ENCODE measurements at regions not wholly inside any gene's neighbourhood (a gene's known extent, or its start where the extent isn't known, plus 50 kb on each side); places are given as distances from the start of the nearest gene placed in this dataset.

DNA sequence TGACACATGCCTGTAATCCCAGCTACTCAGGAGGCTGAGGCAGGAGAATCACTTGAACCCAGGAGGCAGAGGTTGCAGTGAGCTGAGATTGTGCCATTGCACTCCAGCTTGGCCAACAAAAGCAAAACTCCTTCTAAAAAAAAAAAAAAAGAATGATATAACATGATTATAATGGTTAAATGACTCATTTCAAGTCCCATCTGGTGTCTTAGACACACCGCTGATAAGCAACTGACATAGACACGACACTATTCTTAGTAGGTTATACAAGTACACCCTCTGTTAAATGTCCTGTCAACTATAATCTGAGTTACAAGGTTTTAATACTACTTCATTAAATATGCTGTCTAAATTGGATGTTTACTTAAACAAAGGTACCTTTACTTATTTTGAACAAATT is 405.3 kb upstream of the CLINT1 start:
- no peaks in the 10 kb centered on the region for H3K79me2 ChIP-seq (ENCODE audit: insufficient read depth, low read length)
- no peak overlapping the region for H3K9ac ChIP-seq (ENCODE audit: low read depth, low read length)
- no peaks in the 10 kb centered on the region for H4K20me1 ChIP-seq (ENCODE audit: insufficient read depth, low read length)
- H3K4me2 ChIP-seq (ENCODE audit: insufficient read depth, low read length) = no peak overlapping the region
- DNase-seq = no peak
- TF ChIP-seq, protein P1, sequence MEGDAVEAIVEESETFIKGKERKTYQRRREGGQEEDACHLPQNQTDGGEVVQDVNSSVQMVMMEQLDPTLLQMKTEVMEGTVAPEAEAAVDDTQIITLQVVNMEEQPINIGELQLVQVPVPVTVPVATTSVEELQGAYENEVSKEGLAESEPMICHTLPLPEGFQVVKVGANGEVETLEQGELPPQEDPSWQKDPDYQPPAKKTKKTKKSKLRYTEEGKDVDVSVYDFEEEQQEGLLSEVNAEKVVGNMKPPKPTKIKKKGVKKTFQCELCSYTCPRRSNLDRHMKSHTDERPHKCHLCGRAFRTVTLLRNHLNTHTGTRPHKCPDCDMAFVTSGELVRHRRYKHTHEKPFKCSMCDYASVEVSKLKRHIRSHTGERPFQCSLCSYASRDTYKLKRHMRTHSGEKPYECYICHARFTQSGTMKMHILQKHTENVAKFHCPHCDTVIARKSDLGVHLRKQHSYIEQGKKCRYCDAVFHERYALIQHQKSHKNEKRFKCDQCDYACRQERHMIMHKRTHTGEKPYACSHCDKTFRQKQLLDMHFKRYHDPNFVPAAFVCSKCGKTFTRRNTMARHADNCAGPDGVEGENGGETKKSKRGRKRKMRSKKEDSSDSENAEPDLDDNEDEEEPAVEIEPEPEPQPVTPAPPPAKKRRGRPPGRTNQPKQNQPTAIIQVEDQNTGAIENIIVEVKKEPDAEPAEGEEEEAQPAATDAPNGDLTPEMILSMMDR (IDR thresholded peaks at IDR 0.05; ENCODE audit: borderline replicate concordance, extremely low read depth, low read length, poor library complexity, severe bottlenecking) = no peak
- TF ChIP-seq EZH2 (IDR thresholded peaks at IDR 0.05; ENCODE audit: borderline replicate concordance, low read depth, low read length, severe bottlenecking) = no peak
- H3K27ac ChIP-seq (ENCODE audit: low read length) = no peak overlapping the region
- peaks cover 9% of the 10 kb centered on the region for H3K4me1 ChIP-seq (ENCODE audit: insufficient read depth, low read length)
- no peak for ATAC-seq (ENCODE audit: insufficient read depth, low read depth)
- no peaks in the 10 kb centered on the region for H3K27me3 ChIP-seq (ENCODE audit: insufficient read depth, low read length, poor library complexity)
- H2AFZ ChIP-seq (ENCODE audit: low read depth, low read length) = no peak overlapping the region
- no peak overlapping the region for H3K4me3 ChIP-seq (ENCODE audit: low read depth in 1 of 2, low read length in 2 of 2)
- 0 out of 2 replicates have a peak, but pooled peaks cover 4% of the 10 kb centered on the region for H3K36me3 ChIP-seq (ENCODE audit: insufficient read depth, low read length)
- H3K9me3 ChIP-seq (ENCODE audit: insufficient read depth, low read length, severe bottlenecking) = peaks cover 21% of the 10 kb centered on the region

DNA sequence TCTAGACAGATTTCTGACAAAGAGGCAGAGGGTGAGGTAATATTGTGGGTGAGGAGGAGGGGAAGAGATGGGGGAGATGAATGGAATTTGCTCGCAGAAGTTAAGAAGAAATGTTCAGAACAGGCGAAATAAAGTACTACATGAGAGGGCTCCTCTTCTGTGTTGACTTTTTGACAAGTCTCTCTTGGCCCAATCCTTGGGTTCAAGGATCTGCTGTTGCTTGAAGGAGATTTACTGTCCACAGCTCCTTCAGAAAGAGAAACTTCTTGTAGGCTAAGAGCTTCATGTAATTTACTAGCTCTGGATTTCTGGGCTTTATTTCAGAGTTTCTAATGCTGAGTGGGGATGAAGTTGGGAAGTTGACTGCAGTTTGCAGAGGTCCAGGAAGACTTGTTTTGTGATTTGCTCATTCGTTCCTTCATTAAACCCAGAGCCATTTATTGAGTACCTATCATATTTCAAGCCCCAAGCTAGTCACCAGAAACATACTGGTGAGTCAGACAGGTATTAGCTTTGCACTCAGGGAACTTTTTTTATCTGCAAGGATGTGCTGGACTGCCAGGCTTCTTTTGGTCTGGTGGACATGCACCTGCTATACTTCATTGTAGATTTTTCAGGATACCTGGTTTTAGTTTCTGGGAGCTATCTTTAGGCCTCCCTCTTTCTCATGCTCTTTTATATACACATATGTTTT is 402.9 kb upstream of the CLINT1 start:
- DNase-seq = no peak
- TF ChIP-seq, protein P1 (IDR thresholded peaks at IDR 0.05; ENCODE audit: borderline replicate concordance, extremely low read depth, low read length, poor library complexity, severe bottlenecking) = no peak
- no peak for TF ChIP-seq EZH2 (IDR thresholded peaks at IDR 0.05; ENCODE audit: borderline replicate concordance, low read depth, low read length, severe bottlenecking)
- ATAC-seq (ENCODE audit: insufficient read depth, low read depth) = no peak
- H3K9ac ChIP-seq (ENCODE audit: low read depth, low read length) = no peak overlapping the region
- no peak overlapping the region for H3K27ac ChIP-seq (ENCODE audit: low read length)
- H3K4me1 ChIP-seq (ENCODE audit: insufficient read depth, low read length) = peaks cover 3% of the 10 kb centered on the region; the same call in 1 of the 2 replicates
- H3K27me3 ChIP-seq (ENCODE audit: insufficient read depth, low read length, poor library complexity) = no peaks in the 10 kb centered on the region
- H3K4me3 ChIP-seq (ENCODE audit: low read depth in 1 of 2, low read length in 2 of 2) = no peak overlapping the region
- H3K36me3 ChIP-seq (ENCODE audit: insufficient read depth, low read length) = no peaks in the 10 kb centered on the region
- no peak overlapping the region for H2AFZ ChIP-seq (ENCODE audit: low read depth, low read length)
- peaks cover 6% of the 10 kb centered on the region for H3K9me3 ChIP-seq (ENCODE audit: insufficient read depth, low read length, severe bottlenecking)
- H3K4me2 ChIP-seq (ENCODE audit: insufficient read depth, low read length) = no peak overlapping the region
- H4K20me1 ChIP-seq (ENCODE audit: insufficient read depth, low read length) = no peaks in the 10 kb centered on the region
- H3K79me2 ChIP-seq (ENCODE audit: insufficient read depth, low read length) = no peaks in the 10 kb centered on the region

DNA sequence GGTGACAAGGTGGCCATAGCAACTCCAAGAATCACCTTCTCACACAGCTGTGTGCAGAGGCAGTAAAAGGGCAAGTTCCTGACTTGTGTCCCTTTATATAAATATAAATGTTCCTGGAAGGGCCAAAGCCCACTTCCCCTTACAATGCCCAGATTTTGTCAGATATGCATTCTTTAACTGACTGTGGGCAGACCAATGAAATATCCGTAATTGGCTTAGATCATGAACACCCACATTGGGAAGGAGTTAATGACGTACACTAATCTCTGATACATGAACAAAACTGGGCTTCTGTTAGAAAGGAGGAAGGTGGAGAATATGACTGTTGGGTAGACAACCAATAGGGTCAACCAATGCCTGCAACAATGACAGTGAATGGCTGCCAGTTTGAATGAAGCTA is 397.2 kb upstream of the CLINT1 start:
- no peak for DNase-seq
- Histone ChIP-seq H3K27ac (ENCODE audit: low read length) (no peak overlapping the region), H2AFZ (ENCODE audit: low read depth, low read length) (no peak overlapping the region), H3K4me2 (ENCODE audit: insufficient read depth, low read length) (no peak overlapping the region), H3K36me3 (ENCODE audit: insufficient read depth, low read length) (no peaks in the 10 kb centered on the region), H4K20me1 (ENCODE audit: insufficient read depth, low read length) (no peaks in the 10 kb centered on the region), H3K9me3 (ENCODE audit: insufficient read depth, low read length, severe bottlenecking) (no peaks in the 10 kb centered on the region), H3K79me2 (ENCODE audit: insufficient read depth, low read length) (no peaks in the 10 kb centered on the region), H3K4me3 (ENCODE audit: low read depth in 1 of 2, low read length in 2 of 2) (no peak overlapping the region), H3K4me1 (ENCODE audit: insufficient read depth, low read length) (no peaks in the 10 kb centered on the region), H3K27me3 (ENCODE audit: insufficient read depth, low read length, poor library complexity) (no peaks in the 10 kb centered on the region), H3K9ac (ENCODE audit: low read depth, low read length) (no peak overlapping the region)
- no peak for ATAC-seq (ENCODE audit: insufficient read depth, low read depth)
- TF ChIP-seq, protein P1 (IDR thresholded peaks at IDR 0.05; ENCODE audit: borderline replicate concordance, extremely low read depth, low read length, poor library complexity, severe bottlenecking) = no peak
- no peak for TF ChIP-seq EZH2 (IDR thresholded peaks at IDR 0.05; ENCODE audit: borderline replicate concordance, low read depth, low read length, severe bottlenecking)
